ENCODE measurements at regions not wholly inside any gene's neighbourhood (a gene's known extent, or its start where the extent isn't known, plus 50 kb on each side); places are given as distances from the start of the nearest gene placed in this dataset.

GRCh38 chr1:38228718-38229117, 182.1 kb upstream of the POU3F1 start:
- intact Hi-C loops (cut with micrococcal nuclease) (no loop called here), dilution Hi-C loops (cut with MboI; ENCODE audit: extremely low pct_ligation_motif_present, low sequenced_read_pairs) (no loop called here)
- Histone ChIP-seq H3K27ac (ENCODE audit: insufficient read depth, low read depth, low read length) (no peak overlapping the region), H3K79me2 (ENCODE audit: control insufficient read depth, insufficient read depth, low read length) (no peaks in the 10 kb centered on the region), H3K4me3 (replicated peaks in 1 of 3; ENCODE audit: insufficient read depth in 1 of 3, low read depth in 1 of 3, low read length in 3 of 3) (no peak overlapping the region), H3K4me1 (ENCODE audit: control insufficient read depth, extremely low read depth, insufficient read depth, low read length) (no peaks in the 10 kb centered on the region), H3K9me1 (replicated peaks; ENCODE audit: control insufficient read depth, extremely low read depth, insufficient read depth, low read length) (no peaks in the 10 kb centered on the region), H4K20me1 (replicated peaks; ENCODE audit: control insufficient read depth, extremely low read depth, insufficient read depth, low read length) (no peaks in the 10 kb centered on the region), H3K27me3 (ENCODE audit: control insufficient read depth in 2 of 2, insufficient read depth in 2 of 2, low read length in 2 of 2) (peaks cover 3 to 6% of the 10 kb centered on the region in 2 experiments), H3K9ac (replicated peaks; ENCODE audit: extremely low read depth, insufficient read depth, low read length) (no peak overlapping the region), H2AFZ (ENCODE audit: low read depth, low read length) (no peak overlapping the region), H3K36me3 (ENCODE audit: control insufficient read depth in 2 of 2, extremely low read depth in 1 of 2, insufficient read depth in 2 of 2, low read length in 2 of 2) (no peaks in the 10 kb centered on the region), H3K4me2 (ENCODE audit: insufficient read depth, low read length) (no peak overlapping the region), H3K9me3 (replicated peaks; ENCODE audit: control insufficient read depth, insufficient read depth, low read length) (no peaks in the 10 kb centered on the region)
- ChIA-PET CTCF (no interaction called here), POLR2A (no interaction called here)
- FAIRE-seq, result no peak
- no peak for TF ChIP-seq MYC (IDR thresholded peaks at IDR 0.05; ENCODE audit: low read depth, low read length)
- no peak for TF ChIP-seq EZH2 (IDR thresholded peaks at IDR 0.05; ENCODE audit: borderline replicate concordance, low read depth, low read length, severe bottlenecking)
- TF ChIP-seq GATA2 (IDR thresholded peaks at IDR 0.05; ENCODE audit: insufficient read depth, insufficient read length, low read depth, low read length), result no peak
- BruUV-seq (replicated peaks), result no TSS peak
- no peak for DNase-seq (ENCODE audit: low read depth, low spot score)

DNA sequence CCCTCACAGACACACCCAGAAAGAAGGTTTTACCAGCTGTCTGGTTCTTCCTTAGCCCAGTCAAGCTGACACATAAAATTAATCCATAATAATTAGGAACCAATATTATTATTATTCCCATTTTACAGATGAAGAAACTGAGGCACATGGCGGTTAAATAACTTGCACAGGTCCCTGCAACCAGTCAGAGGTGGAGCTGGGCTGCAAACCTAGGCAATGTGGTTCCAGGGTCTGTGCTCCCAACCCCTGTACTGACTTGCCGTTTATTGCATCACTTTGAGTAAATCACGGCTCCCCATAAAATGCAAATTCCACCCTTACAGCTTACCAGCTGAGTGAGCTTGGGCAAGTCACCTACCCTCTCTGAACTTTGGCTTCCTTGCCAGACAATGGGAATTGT, 179.2 kb upstream of the POU3F1 start:
- POLR2A ChIA-PET, result no interaction called here
- Histone ChIP-seq H3K27me3 (ENCODE audit: control insufficient read depth in 2 of 2, insufficient read depth in 2 of 2, low read length in 2 of 2) (peaks cover 0 to 5% of the 10 kb centered on the region in 2 experiments), H3K4me2 (ENCODE audit: insufficient read depth, low read length) (no peak overlapping the region), H3K4me1 (ENCODE audit: control insufficient read depth, extremely low read depth, insufficient read depth, low read length) (no peaks in the 10 kb centered on the region), H3K27ac (ENCODE audit: insufficient read depth, low read depth, low read length) (no peak overlapping the region), H3K9me1 (replicated peaks; ENCODE audit: control insufficient read depth, extremely low read depth, insufficient read depth, low read length) (no peaks in the 10 kb centered on the region), H3K36me3 (ENCODE audit: control insufficient read depth in 2 of 2, extremely low read depth in 1 of 2, insufficient read depth in 2 of 2, low read length in 2 of 2) (no peaks in the 10 kb centered on the region), H3K79me2 (ENCODE audit: control insufficient read depth, insufficient read depth, low read length) (no peaks in the 10 kb centered on the region), H2AFZ (ENCODE audit: low read depth, low read length) (no peak overlapping the region), H3K9me3 (replicated peaks; ENCODE audit: control insufficient read depth, insufficient read depth, low read length) (no peaks in the 10 kb centered on the region), H3K9ac (replicated peaks; ENCODE audit: extremely low read depth, insufficient read depth, low read length) (no peak overlapping the region), H4K20me1 (replicated peaks; ENCODE audit: control insufficient read depth, extremely low read depth, insufficient read depth, low read length) (no peaks in the 10 kb centered on the region), H3K4me3 (replicated peaks in 1 of 3; ENCODE audit: insufficient read depth in 1 of 3, low read depth in 1 of 3, low read length in 3 of 3) (no peak overlapping the region)
- DNase-seq (ENCODE audit: low read depth, low spot score), result no peak
- CTCF ChIA-PET, result no interaction called here
- FAIRE-seq, result no peak
- BruUV-seq (replicated peaks), result no TSS peak
- intact Hi-C loops (cut with micrococcal nuclease) (no loop called here), dilution Hi-C loops (cut with MboI; ENCODE audit: extremely low pct_ligation_motif_present, low sequenced_read_pairs) (no loop called here)
- TF ChIP-seq POLR2A (IDR thresholded peaks at IDR 0.05; ENCODE audit: low read depth, low read length), result no peak
